ENCODE measurements at regions not wholly inside any gene's neighbourhood (a gene's known extent, or its start where the extent isn't known, plus 50 kb on each side); places are given as distances from the start of the nearest gene placed in this dataset.

DNA sequence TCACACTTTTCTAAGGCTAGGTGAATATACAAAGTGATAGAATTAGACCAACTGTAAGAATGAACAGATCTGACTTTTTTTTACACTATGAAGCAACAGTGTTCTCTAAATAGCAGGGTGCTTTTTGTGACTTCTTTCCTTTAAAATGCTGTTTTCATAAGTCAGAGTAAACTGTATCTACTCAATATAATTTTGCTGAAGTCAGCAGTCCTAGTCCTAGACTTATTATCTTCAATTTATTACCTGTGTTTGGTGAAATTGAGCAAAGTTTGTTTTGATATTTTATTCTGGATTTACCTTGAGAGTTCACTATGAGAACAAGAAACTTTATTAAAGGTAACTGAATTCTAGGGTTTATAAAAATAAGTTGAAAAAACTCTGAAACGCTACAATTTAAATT is 651.3 kb upstream of the MIS18BP1 start:
- POLR2A ChIA-PET: no interaction called here
- TF ChIP-seq MAX (IDR thresholded peaks at IDR 0.05) (no peak), SIN3A (IDR thresholded peaks at IDR 0.05; ENCODE audit: low read depth) (no peak), ZBTB33 (IDR thresholded peaks at IDR 0.05; ENCODE audit: extremely low read depth, insufficient replicate concordance, low read length) (no peak), ELF1 (IDR thresholded peaks at IDR 0.05; ENCODE audit: borderline replicate concordance, low read depth) (no peak), POLR2A (IDR thresholded peaks at IDR 0.05; ENCODE audit: borderline replicate concordance, extremely low read depth, insufficient read depth, insufficient read length) (no peak)
- no peaks in the 10 kb centered on the region for H3K79me2 ChIP-seq (ENCODE audit: insufficient read depth, low read length)
- CTCF ChIA-PET: no interaction called here
- ATAC-seq: no peak
- no peaks in the 10 kb centered on the region for H3K9me3 ChIP-seq (ENCODE audit: control insufficient read depth in 1 of 2, insufficient read depth in 1 of 2, low read depth in 1 of 2, low read length in 2 of 2)
- RAD21 ChIA-PET (ENCODE audit: low non-redundant PET in 1 of 2, low total read pairs in 2 of 2, uncharacterized antibody in 2 of 2, unreplicated experiment in 2 of 2): no interaction called here
- H3K27ac ChIP-seq (ENCODE audit: low read depth, low read length): no peak overlapping the region
- DNase-seq (ENCODE audit: low read depth, low spot score): no peak
- H3K4me2 ChIP-seq (ENCODE audit: low read length): no peak overlapping the region
- no peak overlapping the region for H3K4me3 ChIP-seq (replicated peaks in 1 of 2; ENCODE audit: low read depth in 1 of 2, low read length in 2 of 2)
- BruUV-seq (replicated peaks): no TSS peak
- intact Hi-C loops (cut with micrococcal nuclease): no loop called here
- no peaks in the 10 kb centered on the region for H3K4me1 ChIP-seq (ENCODE audit: control insufficient read depth in 1 of 2, insufficient read depth in 2 of 2, low read length in 2 of 2)
- H2AFZ ChIP-seq (ENCODE audit: low read depth, low read length, poor library complexity, severe bottlenecking): no peak overlapping the region
- no peak overlapping the region for H3K9ac ChIP-seq (ENCODE audit: low read length)
- no peaks in the 10 kb centered on the region for H3K27me3 ChIP-seq (ENCODE audit: insufficient read depth, low read length)
- no peaks in the 10 kb centered on the region for H3K36me3 ChIP-seq (ENCODE audit: control insufficient read depth in 1 of 2, insufficient read depth in 2 of 2, low read length in 2 of 2)
- H4K20me1 ChIP-seq (ENCODE audit: insufficient read depth): no peaks in the 10 kb centered on the region
- no peaks in the 10 kb centered on the region for H3K9me2 ChIP-seq (ENCODE audit: insufficient read depth)

- no peak overlapping the region for H3K27ac ChIP-seq (ENCODE audit: low read depth, low read length)
- no peak overlapping the region for H3K9ac ChIP-seq (ENCODE audit: low read length)
- DNase-seq (ENCODE audit: low read depth, low spot score) (no peak), ATAC-seq (no peak)
- BruUV-seq (replicated peaks): no TSS peak
- H3K4me2 ChIP-seq (ENCODE audit: low read length): no peak overlapping the region
- CTCF ChIA-PET: no interaction called here
- H3K9me2 ChIP-seq (ENCODE audit: insufficient read depth): no peaks in the 10 kb centered on the region
- no peaks in the 10 kb centered on the region for H3K4me1 ChIP-seq (ENCODE audit: control insufficient read depth in 1 of 2, insufficient read depth in 2 of 2, low read length in 2 of 2)
- POLR2A ChIA-PET: no interaction called here
- H3K27me3 ChIP-seq (ENCODE audit: insufficient read depth, low read length): no peaks in the 10 kb centered on the region
- no peaks in the 10 kb centered on the region for H4K20me1 ChIP-seq (ENCODE audit: insufficient read depth)
- no peak overlapping the region for H2AFZ ChIP-seq (ENCODE audit: low read depth, low read length, poor library complexity, severe bottlenecking)
- no peaks in the 10 kb centered on the region for H3K79me2 ChIP-seq (ENCODE audit: insufficient read depth, low read length)
- H3K4me3 ChIP-seq (replicated peaks in 1 of 2; ENCODE audit: low read depth in 1 of 2, low read length in 2 of 2): no peak overlapping the region
- RAD21 ChIA-PET (ENCODE audit: low non-redundant PET in 1 of 2, low total read pairs in 2 of 2, uncharacterized antibody in 2 of 2, unreplicated experiment in 2 of 2): no interaction called here
- intact Hi-C loops (cut with micrococcal nuclease): no loop called here
- H3K36me3 ChIP-seq (ENCODE audit: control insufficient read depth in 1 of 2, insufficient read depth in 2 of 2, low read length in 2 of 2): no peaks in the 10 kb centered on the region
- H3K9me3 ChIP-seq (ENCODE audit: control insufficient read depth in 1 of 2, insufficient read depth in 1 of 2, low read depth in 1 of 2, low read length in 2 of 2): no peaks in the 10 kb centered on the region
- no peak for TF ChIP-seq FOSL1 (IDR thresholded peaks at IDR 0.05; ENCODE audit: low read depth)
- no peak for TF ChIP-seq SIN3A (IDR thresholded peaks at IDR 0.05; ENCODE audit: low read depth)
- no peak for TF ChIP-seq SRF (IDR thresholded peaks at IDR 0.05; ENCODE audit: low read depth)
- no peak for TF ChIP-seq EZH2 (IDR thresholded peaks at IDR 0.05)
- TF ChIP-seq RAD21 (IDR thresholded peaks at IDR 0.05; ENCODE audit: low read depth): no peak
- TF ChIP-seq POLR2AphosphoS5 (IDR thresholded peaks at IDR 0.05; ENCODE audit: low read depth, low read length): no peak
- no peak for TF ChIP-seq SP1 (IDR thresholded peaks at IDR 0.05; ENCODE audit: low read depth)
- no peak for TF ChIP-seq CTCF (IDR thresholded peaks at IDR 0.05 in 2 of 3, conservative IDR thresholded peaks at IDR 0.05 in 1 of 3; ENCODE audit: borderline replicate concordance in 1 of 3, insufficient read depth in 1 of 3, low read depth in 2 of 3, low read length in 2 of 3)
- TF ChIP-seq EGR1 (IDR thresholded peaks at IDR 0.05; ENCODE audit: low read depth): no peak
- TF ChIP-seq YY1 (IDR thresholded peaks at IDR 0.05; ENCODE audit: extremely low read depth, insufficient replicate concordance, low read depth, low read length): no peak
- TF ChIP-seq ZNF274 (IDR thresholded peaks at IDR 0.05; ENCODE audit: low read depth, low read length): no peak
- no peak for TF ChIP-seq MAX (IDR thresholded peaks at IDR 0.05)
- TF ChIP-seq JUND (IDR thresholded peaks at IDR 0.05): no peak
These were observed 649.2 kb upstream of the MIS18BP1 start for GRCh38 chr14:45902241-45902640.
